ENCODE measurements at regions not wholly inside any gene's neighbourhood (a gene's known extent, or its start where the extent isn't known, plus 50 kb on each side); places are given as distances from the start of the nearest gene placed in this dataset.
"Not testable (repeated sequence)": the region's sequence is repeated elsewhere in the genome, so short reads cannot be mapped to it uniquely, and the experiment has no call there.

GRCh38 chr17:70597774-70598173 lies 428.4 kb downstream of the KCNJ2 start:
- no peak for DNase-seq (ENCODE audit: low read depth)

GRCh38 chr17:70599198-70599597 lies 429.9 kb downstream of the KCNJ2 start:
- DNase-seq (ENCODE audit: low read depth), result no peak

GRCh38 chr17:70599945-70600344 lies 430.6 kb downstream of the KCNJ2 start:
- DNase-seq (ENCODE audit: low read depth), result not testable (repeated sequence)

- DNase-seq (ENCODE audit: low read depth), result no peak
Observed at GRCh38 chr17:70603226-70603625, 433.9 kb downstream of the KCNJ2 start.

- DNase-seq (ENCODE audit: low read depth), result no peak
Observed at GRCh38 chr17:70604854-70605253, 435.5 kb downstream of the KCNJ2 start.

- DNase-seq (ENCODE audit: low read depth), result no peak
Observed at GRCh38 chr17:70606086-70606485, 436.8 kb downstream of the KCNJ2 start.

- no peak for DNase-seq (ENCODE audit: low read depth)
Observed at GRCh38 chr17:70608193-70608592, 438.9 kb downstream of the KCNJ2 start.

- DNase-seq (ENCODE audit: low read depth), result no peak
Observed at GRCh38 chr17:70608957-70609356, 439.6 kb downstream of the KCNJ2 start.

GRCh38 chr17:70609566-70609965 lies 440.2 kb downstream of the KCNJ2 start:
- no peak for DNase-seq (ENCODE audit: low read depth)

GRCh38 chr17:70610161-70610560 lies 440.8 kb downstream of the KCNJ2 start:
- DNase-seq (ENCODE audit: low read depth), result no peak

- DNase-seq (ENCODE audit: low read depth), result no peak
Observed at GRCh38 chr17:70613681-70614080, 444.3 kb downstream of the KCNJ2 start.

GRCh38 chr17:70615831-70616230 lies 446.5 kb downstream of the KCNJ2 start:
- no peak for DNase-seq (ENCODE audit: low read depth)

GRCh38 chr17:70618641-70619040 lies 449.3 kb downstream of the KCNJ2 start:
- no peak for DNase-seq (ENCODE audit: low read depth)

- DNase-seq (ENCODE audit: low read depth), result no peak
Observed at GRCh38 chr17:70621566-70621965, 452.2 kb downstream of the KCNJ2 start.

GRCh38 chr17:70622368-70623260 lies 453.3 kb downstream of the KCNJ2 start:
- DNase-seq (ENCODE audit: low read depth), result peak; percentile 32

- peak; percentile 7 for DNase-seq (ENCODE audit: low read depth)
Observed at GRCh38 chr17:70624211-70624610, 454.9 kb downstream of the KCNJ2 start.

GRCh38 chr17:70629902-70630301 lies 460.6 kb downstream of the KCNJ2 start:
- DNase-seq (ENCODE audit: low read depth), result no peak

- no peak for DNase-seq (ENCODE audit: low read depth)
Observed at GRCh38 chr17:70636517-70637133, 467.3 kb downstream of the KCNJ2 start.

GRCh38 chr17:70642059-70642458 lies 472.7 kb downstream of the KCNJ2 start:
- DNase-seq (ENCODE audit: low read depth), result no peak

- no peak for DNase-seq (ENCODE audit: low read depth)
Observed at GRCh38 chr17:70644096-70644495, 474.8 kb downstream of the KCNJ2 start.

GRCh38 chr17:70646673-70647072 lies 477.3 kb downstream of the KCNJ2 start:
- DNase-seq (ENCODE audit: low read depth), result no peak

GRCh38 chr17:70648166-70648565 lies 478.8 kb downstream of the KCNJ2 start:
- no peak for DNase-seq (ENCODE audit: low read depth)

- DNase-seq (ENCODE audit: low read depth), result no peak
Observed at GRCh38 chr17:70653850-70654249, 484.5 kb downstream of the KCNJ2 start.

GRCh38 chr17:70654706-70655105 lies 485.4 kb downstream of the KCNJ2 start:
- DNase-seq (ENCODE audit: low read depth), result no peak
